ENCODE measurements at regions not wholly inside any gene's neighbourhood (a gene's known extent, or its start where the extent isn't known, plus 50 kb on each side); places are given as distances from the start of the nearest gene placed in this dataset.

- DNase-seq, result no peak
Measured at GRCh38 chr20:63127700-63128364, 88.1 kb downstream of the YTHDF1 start.

- no peak for DNase-seq
Measured at GRCh38 chr20:63126876-63127699, 88.8 kb downstream of the YTHDF1 start.

GRCh38 chr20:63125838-63126601 is 89.9 kb downstream of the YTHDF1 start:
- no peak for DNase-seq

GRCh38 chr20:63125581-63125837 is 90.4 kb downstream of the YTHDF1 start:
- DNase-seq, result no peak

- no peak for DNase-seq
Measured at GRCh38 chr20:63124782-63125580, 91.0 kb downstream of the YTHDF1 start.

GRCh38 chr20:63124092-63124781 is 91.7 kb downstream of the YTHDF1 start:
- DNase-seq, result no peak

- DNase-seq, result no peak
Measured at GRCh38 chr20:63123331-63123741, 92.6 kb downstream of the YTHDF1 start.

GRCh38 chr20:63122626-63123025 is 93.3 kb downstream of the YTHDF1 start:
- DNase-seq, result no peak

- no peak for DNase-seq
Measured at GRCh38 chr20:63121749-63122405, 94.1 kb downstream of the YTHDF1 start.

GRCh38 chr20:63121246-63121645 is 94.7 kb downstream of the YTHDF1 start:
- no peak for DNase-seq

GRCh38 chr20:63120808-63121090 is 95.2 kb downstream of the YTHDF1 start:
- DNase-seq, result no peak

GRCh38 chr20:63119963-63120807 is 95.7 kb downstream of the YTHDF1 start:
- DNase-seq, result no peak

- no peak for DNase-seq
Measured at GRCh38 chr20:63119121-63119962, 96.6 kb downstream of the YTHDF1 start.

GRCh38 chr20:63118303-63119120 is 97.4 kb downstream of the YTHDF1 start:
- DNase-seq, result no peak

GRCh38 chr20:63117661-63118302 is 98.1 kb downstream of the YTHDF1 start:
- no peak for DNase-seq

GRCh38 chr20:63117151-63117550 is 98.8 kb downstream of the YTHDF1 start:
- no peak for DNase-seq

GRCh38 chr20:63116412-63117106 is 99.4 kb downstream of the YTHDF1 start:
- no peak for DNase-seq
